HG02571 (cell line): ENCODE measurements at regions not wholly inside any gene's neighbourhood (a gene's known extent, or its start where the extent isn't known, plus 50 kb on each side); places are given as distances from the start of the nearest gene placed in this dataset.

Source experiments
- ATAC-seq: cut with Tn5 transposase; IDR thresholded peaks from one replicate; pipeline ENCODE4 v1.9.1; 2021; ENCODE audit warnings: mild to moderate bottlenecking, moderate library complexity; ENCODE audit not compliant: unreplicated experiment

GRCh38 chr3:43865887-43866528 is 175.3 kb downstream of the ABHD5 start:
- ATAC-seq: no peak

GRCh38 chr3:43866529-43867353 is 176.0 kb downstream of the ABHD5 start:
- ATAC-seq: no peak

GRCh38 chr3:43867436-43868072 is 176.8 kb downstream of the ABHD5 start:
- ATAC-seq: no peak

- no peak for ATAC-seq
These were observed 178.8 kb downstream of the ABHD5 start for GRCh38 chr3:43869491-43869890.

GRCh38 chr3:43870120-43870519 is 179.4 kb downstream of the ABHD5 start:
- no peak for ATAC-seq

- ATAC-seq: no peak
These were observed 180.3 kb downstream of the ABHD5 start for GRCh38 chr3:43870844-43871626.

GRCh38 chr3:43871627-43872245 is 181.0 kb downstream of the ABHD5 start:
- no peak for ATAC-seq

GRCh38 chr3:43872301-43872700 is 181.6 kb downstream of the ABHD5 start:
- ATAC-seq: no peak

- ATAC-seq: no peak
These were observed 182.2 kb downstream of the ABHD5 start for GRCh38 chr3:43872901-43873300.

GRCh38 chr3:43873723-43874122 is 183.0 kb downstream of the ABHD5 start:
- ATAC-seq: no peak

- ATAC-seq: no peak
These were observed 183.6 kb downstream of the ABHD5 start for GRCh38 chr3:43874290-43874689.

- no peak for ATAC-seq
These were observed 184.0 kb downstream of the ABHD5 start for GRCh38 chr3:43874731-43875130.

GRCh38 chr3:43876648-43877047 is 185.9 kb downstream of the ABHD5 start:
- ATAC-seq: no peak

GRCh38 chr3:43879166-43879565 is 188.4 kb downstream of the ABHD5 start:
- ATAC-seq: no peak

GRCh38 chr3:43882976-43883680 is 192.4 kb downstream of the ABHD5 start:
- ATAC-seq: no peak

- no peak for ATAC-seq
These were observed 193.1 kb downstream of the ABHD5 start for GRCh38 chr3:43883729-43884396.

- ATAC-seq: no peak
These were observed 193.8 kb downstream of the ABHD5 start for GRCh38 chr3:43884581-43884980.

GRCh38 chr3:43885908-43886618 is 195.3 kb downstream of the ABHD5 start:
- no peak for ATAC-seq

GRCh38 chr3:43892061-43892460 is 201.3 kb downstream of the ABHD5 start:
- ATAC-seq: no peak
